ENCODE measurements at regions not wholly inside any gene's neighbourhood (a gene's known extent, or its start where the extent isn't known, plus 50 kb on each side); places are given as distances from the start of the nearest gene placed in this dataset.
"Not testable (repeated sequence)": the region's sequence is repeated elsewhere in the genome, so short reads cannot be mapped to it uniquely, and the experiment has no call there.

- no peaks in the 10 kb centered on the region for H3K9me3 Mint-ChIP-seq
- no peaks in the 10 kb centered on the region for H3K36me3 Mint-ChIP-seq
- H3K27ac Mint-ChIP-seq = no peak overlapping the region
- no peak for DNase-seq (ENCODE audit: low spot score in 2 of 2)
- ATAC-seq = no peak
These were observed 588.8 kb downstream of the REEP3 start for GRCh38 chr10:64109926-64110495.

- Mint-ChIP-seq H3K36me3 (no peaks in the 10 kb centered on the region), H3K9me3 (no peaks in the 10 kb centered on the region), H3K27ac (no peak overlapping the region)
- no peak for ATAC-seq
- no peak for DNase-seq (ENCODE audit: low spot score in 2 of 2)
These were observed 591.6 kb downstream of the REEP3 start for GRCh38 chr10:64112701-64113355.

DNA sequence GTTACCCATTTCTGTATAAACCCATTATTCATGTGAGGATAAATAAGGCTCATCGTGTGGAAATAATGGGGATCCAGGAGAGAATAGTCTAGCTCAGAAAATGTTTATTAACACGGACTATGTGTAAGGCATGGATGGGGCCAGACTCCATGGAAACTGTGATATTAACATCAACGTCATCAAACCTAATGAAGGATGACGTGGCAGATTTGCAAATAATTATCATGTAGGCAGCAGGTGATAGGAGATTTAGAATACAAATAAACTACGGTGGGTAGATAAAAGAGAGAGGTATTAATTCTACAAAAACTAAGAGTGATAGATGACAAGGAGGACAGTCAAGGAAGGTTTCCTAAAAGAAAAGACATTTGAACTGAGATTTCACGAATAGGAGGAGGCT is 592.2 kb downstream of the REEP3 start:
- no peaks in the 10 kb centered on the region for H3K36me3 Mint-ChIP-seq
- no peak overlapping the region for H3K27ac Mint-ChIP-seq
- H3K9me3 Mint-ChIP-seq = no peaks in the 10 kb centered on the region
- DNase-seq (ENCODE audit: low spot score in 2 of 2) = no peak
- ATAC-seq = no peak

DNA sequence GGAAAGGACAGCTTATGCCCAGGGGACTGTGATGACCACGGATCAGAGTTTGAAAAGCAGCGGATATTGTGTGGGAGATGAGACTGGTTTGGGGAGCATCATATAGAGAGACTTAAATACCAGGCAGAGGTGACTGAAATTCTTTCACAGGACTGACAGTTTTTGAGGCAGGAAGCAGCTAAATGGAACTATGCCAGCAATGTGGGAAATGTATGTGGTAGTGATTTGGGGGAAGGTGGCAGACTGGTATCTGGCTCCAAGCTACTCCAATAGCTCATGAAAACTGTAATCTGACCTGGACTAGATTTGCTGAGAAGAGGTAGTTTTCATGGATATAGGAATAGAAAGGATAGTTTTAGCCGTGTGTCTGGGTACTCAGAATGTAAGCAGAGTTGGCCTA is 592.6 kb downstream of the REEP3 start:
- H3K9me3 Mint-ChIP-seq = no peaks in the 10 kb centered on the region
- H3K27ac Mint-ChIP-seq = no peak overlapping the region
- ATAC-seq (no peak), DNase-seq (ENCODE audit: low spot score in 2 of 2) (no peak)
- H3K36me3 Mint-ChIP-seq = no peaks in the 10 kb centered on the region

DNA sequence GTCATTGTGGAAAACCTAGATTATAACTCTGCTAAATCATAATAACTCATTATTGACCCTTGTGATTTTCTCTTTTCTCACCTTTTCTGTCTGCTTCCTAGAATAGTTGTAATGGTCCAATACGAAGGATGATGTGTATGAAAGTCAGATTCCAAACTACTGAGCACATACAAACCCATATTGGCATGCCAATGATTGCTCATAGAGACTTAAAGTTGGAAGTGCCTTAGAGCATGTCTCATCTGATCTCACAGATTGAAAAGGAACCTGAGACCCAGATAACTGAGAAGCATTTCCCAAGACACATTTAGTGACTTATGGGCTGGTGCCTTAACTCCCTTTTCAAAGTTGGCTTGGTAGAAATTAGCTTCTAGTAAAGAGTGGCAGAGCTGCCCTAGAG is 594.3 kb downstream of the REEP3 start:
- DNase-seq (ENCODE audit: low spot score in 2 of 2) = no peak
- Mint-ChIP-seq H3K27ac (no peak overlapping the region), H3K9me3 (no peaks in the 10 kb centered on the region), H3K36me3 (no peaks in the 10 kb centered on the region)
- no peak for ATAC-seq

DNA sequence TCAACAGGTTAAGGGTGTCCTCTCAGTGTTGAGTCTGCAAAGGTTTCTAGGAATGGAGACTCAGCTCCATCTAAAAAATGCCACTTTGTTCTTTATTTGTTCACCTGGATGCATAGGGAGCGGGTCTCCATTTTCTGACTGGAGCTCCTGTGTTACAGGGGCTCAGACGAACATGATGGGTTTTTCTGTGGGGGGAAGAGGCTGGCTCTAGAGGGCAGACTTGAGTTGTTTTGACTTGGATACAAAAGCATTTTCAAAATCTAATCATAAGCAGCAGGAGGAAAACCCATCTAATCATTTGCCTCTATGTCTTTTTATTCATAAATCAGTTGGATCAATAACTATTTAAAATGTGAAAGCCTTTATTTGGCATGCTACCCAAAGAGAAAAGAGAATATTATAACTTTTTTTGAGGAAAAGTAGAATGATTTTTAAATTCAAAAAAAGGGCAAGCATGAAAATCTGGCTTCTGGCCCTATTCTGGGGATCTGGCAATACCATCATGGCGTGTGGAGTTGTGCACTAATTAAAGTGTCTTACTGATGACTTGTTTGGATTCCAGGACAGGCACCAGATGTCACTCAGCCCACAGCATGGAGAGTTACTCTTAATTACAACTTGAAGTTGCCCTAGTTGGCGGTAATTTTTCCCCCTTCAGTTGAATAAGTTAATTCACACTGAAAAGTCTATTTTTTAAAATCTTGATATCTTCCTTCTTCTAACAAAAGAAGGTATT is 594.9 kb downstream of the REEP3 start:
- no peak overlapping the region for H3K27ac Mint-ChIP-seq
- no peak for DNase-seq (ENCODE audit: low spot score in 2 of 2)
- no peaks in the 10 kb centered on the region for H3K9me3 Mint-ChIP-seq
- no peak for ATAC-seq
- H3K36me3 Mint-ChIP-seq = no peaks in the 10 kb centered on the region

DNA sequence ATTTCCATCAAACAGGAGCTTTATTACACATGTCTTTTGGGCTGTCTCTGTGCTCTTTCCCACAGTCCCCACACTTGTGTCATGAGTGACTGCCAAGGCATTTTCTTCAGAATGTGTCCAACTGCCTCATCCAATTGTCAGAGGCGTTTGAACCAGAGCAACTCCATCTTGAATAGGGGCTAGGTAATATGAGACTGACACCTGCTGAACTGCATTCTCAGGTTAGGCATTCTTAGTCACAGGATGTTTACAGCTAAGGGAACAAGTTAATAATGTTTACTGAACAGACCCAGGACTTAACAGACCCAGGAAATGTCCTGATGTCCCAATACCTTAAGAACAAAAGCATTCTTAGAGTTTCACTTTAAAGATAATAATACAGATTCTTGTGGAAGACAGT is 595.5 kb downstream of the REEP3 start:
- DNase-seq (ENCODE audit: low spot score in 2 of 2) = no peak
- H3K36me3 Mint-ChIP-seq = no peaks in the 10 kb centered on the region
- ATAC-seq = no peak
- H3K27ac Mint-ChIP-seq = no peak overlapping the region
- H3K9me3 Mint-ChIP-seq = no peaks in the 10 kb centered on the region

- H3K9me3 Mint-ChIP-seq = no peaks in the 10 kb centered on the region
- ATAC-seq = no peak
These were observed 597.5 kb downstream of the REEP3 start for GRCh38 chr10:64118736-64119135.

GRCh38 chr10:64120301-64120980 is 599.2 kb downstream of the REEP3 start:
- not testable (repeated sequence) for ATAC-seq; DNase-seq (ENCODE audit: low spot score in 2 of 2); H3K27ac Mint-ChIP-seq; H3K36me3 Mint-ChIP-seq; H3K9me3 Mint-ChIP-seq

More at GRCh38 chr10:64118736-64119135, 597.5 kb downstream of the REEP3 start:
- Mint-ChIP-seq H3K36me3 (no peaks in the 10 kb centered on the region), H3K27ac (no peak overlapping the region)
- DNase-seq (ENCODE audit: low spot score in 2 of 2) = no peak

DNA sequence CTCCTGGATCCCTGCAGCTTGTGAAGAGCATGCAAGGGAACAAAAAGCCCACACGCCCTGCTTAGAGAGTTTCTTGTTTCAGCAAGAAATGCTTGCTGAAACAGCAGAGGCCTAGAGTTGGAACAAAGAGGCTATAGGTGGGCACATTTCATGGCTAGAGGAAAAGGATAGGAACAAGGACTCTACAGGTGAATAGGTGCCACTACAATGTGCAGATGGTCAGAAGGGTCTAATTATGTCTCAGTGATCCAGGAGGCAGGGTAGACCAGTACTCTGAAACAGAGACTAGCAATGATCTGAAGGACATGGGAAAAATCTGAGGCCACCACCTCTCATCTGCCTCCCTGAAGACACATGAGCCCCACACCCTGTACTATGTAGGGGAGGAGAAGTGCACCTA is 609.0 kb downstream of the REEP3 start:
- ATAC-seq (no peak), DNase-seq (ENCODE audit: low spot score in 2 of 2) (no peak)
- Mint-ChIP-seq H3K27ac (no peak overlapping the region), H3K36me3 (no peaks in the 10 kb centered on the region), H3K9me3 (no peaks in the 10 kb centered on the region)

DNA sequence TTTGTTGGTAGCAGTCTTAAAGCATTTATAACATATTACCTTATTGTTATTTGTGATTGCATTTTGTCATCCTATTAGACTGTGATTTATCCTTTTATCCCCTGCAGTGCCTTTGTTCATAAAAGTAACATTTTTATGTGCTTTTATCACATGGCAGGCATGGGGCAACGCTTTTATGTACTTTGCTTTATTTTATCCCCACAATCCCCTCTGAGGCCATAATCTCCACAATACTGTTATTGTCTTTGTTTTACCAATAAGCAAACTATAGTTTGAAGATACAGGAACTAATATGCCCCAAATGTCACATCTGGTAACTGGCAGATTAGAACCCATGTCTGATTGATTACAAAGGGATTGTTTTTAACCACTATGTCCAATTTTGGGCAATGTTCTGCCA is 613.5 kb downstream of the REEP3 start:
- ATAC-seq (no peak), DNase-seq (ENCODE audit: low spot score in 2 of 2) (no peak)
- no peaks in the 10 kb centered on the region for H3K9me3 Mint-ChIP-seq
- no peaks in the 10 kb centered on the region for H3K36me3 Mint-ChIP-seq
- H3K27ac Mint-ChIP-seq = no peak overlapping the region

DNA sequence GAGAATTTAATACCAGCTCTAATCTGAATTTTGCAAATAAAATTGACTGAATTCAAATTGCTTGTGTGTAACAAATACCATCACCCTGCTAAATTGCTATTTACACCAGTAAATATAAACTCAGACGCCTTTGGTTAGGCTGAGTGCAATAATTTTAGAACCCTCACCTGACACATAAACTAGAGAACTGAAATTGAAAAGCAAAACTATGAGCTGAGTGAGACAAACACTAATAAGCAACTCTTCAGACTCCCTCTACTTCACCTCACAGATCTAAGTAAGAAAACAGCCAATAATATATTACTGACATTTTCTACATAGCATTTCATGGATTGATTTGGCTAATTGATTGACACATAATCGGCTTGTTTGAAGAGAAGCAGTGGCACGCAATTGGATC is 621.2 kb downstream of the REEP3 start:
- ATAC-seq (no peak), DNase-seq (ENCODE audit: low spot score in 2 of 2) (no peak)
- Mint-ChIP-seq H3K27ac (no peak overlapping the region), H3K36me3 (no peaks in the 10 kb centered on the region), H3K9me3 (no peaks in the 10 kb centered on the region)

DNA sequence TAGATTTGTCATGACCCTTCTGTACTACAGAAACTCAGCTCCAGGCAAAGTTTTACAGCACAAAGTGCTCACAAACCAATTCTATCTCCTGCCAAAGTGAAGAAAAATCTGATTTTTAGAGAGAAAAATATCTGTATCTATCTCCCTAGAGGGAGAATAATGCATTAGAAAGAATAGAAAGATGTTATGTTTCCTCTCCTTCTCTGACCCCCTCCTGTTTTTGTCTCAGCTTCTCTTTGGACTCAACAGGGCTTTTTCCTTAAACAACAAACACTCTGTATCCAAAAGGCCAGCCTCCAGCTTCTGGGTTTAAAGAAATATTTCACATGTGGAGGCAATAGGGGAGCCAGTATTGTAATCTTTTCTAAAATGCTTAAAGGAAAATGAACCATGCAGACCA is 627.4 kb downstream of the REEP3 start:
- no peak overlapping the region for H3K27ac Mint-ChIP-seq
- H3K36me3 Mint-ChIP-seq = no peaks in the 10 kb centered on the region
- peaks cover 0 to 4% of the 10 kb centered on the region in 2 donors for H3K9me3 Mint-ChIP-seq
- no peak for DNase-seq (ENCODE audit: low spot score in 2 of 2)
- ATAC-seq = no peak

GRCh38 chr10:64156166-64156565 is 635.0 kb downstream of the REEP3 start:
- ATAC-seq (no peak), DNase-seq (ENCODE audit: low spot score in 2 of 2) (no peak)
- no peaks in the 10 kb centered on the region for H3K36me3 Mint-ChIP-seq
- H3K27ac Mint-ChIP-seq = no peak overlapping the region
- H3K9me3 Mint-ChIP-seq = peaks cover 0 to 8% of the 10 kb centered on the region in 2 donors

DNA sequence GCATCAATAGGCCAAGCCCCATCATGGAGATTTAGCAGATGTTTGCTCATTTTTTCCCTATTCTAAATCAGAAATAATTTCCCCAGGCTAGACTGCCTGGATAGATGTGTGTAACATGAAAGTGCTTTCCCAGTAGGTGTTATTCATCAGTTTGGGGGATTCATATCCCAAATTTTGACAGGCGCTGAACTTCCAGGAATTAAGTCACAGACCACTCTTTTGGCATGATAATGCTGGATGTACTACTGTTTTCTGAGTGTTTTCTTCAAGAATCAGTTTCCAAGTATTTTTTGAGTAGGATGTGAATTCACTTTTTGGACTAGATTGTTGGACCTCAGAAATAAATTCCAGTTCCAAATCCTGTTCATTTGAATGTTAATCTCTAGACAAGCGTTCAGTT is 637.4 kb downstream of the REEP3 start:
- Mint-ChIP-seq H3K27ac (no peak overlapping the region), H3K9me3 (peaks cover 0 to 4% of the 10 kb centered on the region in 2 donors), H3K36me3 (no peaks in the 10 kb centered on the region)

DNA sequence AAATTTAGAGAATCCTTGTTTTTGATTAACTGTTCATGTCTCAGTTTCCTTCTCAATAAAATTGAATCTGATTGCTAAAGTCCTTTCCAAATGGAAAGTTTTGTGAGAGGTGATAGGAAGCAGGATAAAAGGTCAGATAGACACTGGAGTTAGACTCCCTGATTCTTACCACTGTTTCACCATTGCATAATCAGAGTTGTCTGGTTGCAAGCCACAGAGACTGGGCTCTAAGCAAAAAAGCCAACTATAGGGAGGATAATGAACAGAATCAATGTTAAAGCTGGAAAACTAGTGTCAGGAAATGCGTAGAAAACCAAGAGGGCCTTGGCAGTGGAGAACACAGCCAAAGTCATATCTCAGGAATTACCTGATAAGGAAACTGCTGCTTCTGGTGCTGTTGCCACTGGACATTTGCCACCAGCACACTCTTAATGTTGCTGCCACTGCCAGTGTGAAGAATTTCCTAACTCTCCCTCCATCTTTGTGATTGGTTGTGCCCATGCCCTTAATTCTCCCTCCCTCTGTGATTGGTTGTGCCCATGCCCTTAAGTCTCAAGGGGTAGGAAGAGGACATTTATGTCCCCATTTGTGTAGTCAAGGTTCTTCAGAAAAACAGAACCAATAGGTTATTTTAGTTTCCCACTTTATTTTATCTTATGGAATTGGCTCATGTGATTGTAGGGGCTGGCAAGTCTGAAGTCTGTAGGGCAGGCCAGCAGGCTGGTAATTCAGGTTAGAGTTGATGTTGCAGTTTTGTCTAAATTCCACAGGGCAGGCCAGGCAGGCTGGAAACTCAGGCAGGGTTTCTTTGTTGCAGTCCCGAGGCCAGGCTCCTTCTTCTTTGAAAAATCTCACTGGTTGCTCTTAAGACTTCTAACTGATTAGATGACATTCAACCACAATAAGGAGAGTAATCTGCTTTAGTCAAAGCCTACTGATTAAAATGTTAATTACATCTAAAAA is 639.0 kb downstream of the REEP3 start:
- H3K36me3 Mint-ChIP-seq = no peaks in the 10 kb centered on the region
- no peak for ATAC-seq

More for the DNA sequence above, 637.4 kb downstream of the REEP3 start:
- DNase-seq (ENCODE audit: low spot score in 2 of 2) = no peak
- ATAC-seq = no peak

More for the DNA sequence above, 639.0 kb downstream of the REEP3 start:
- DNase-seq (ENCODE audit: low spot score in 2 of 2) = no peak
- Mint-ChIP-seq H3K9me3 (no peaks in the 10 kb centered on the region), H3K27ac (no peak overlapping the region)
